Fibroblast of lung (primary cell): ENCODE measurements at regions not wholly inside any gene's neighbourhood (a gene's known extent, or its start where the extent isn't known, plus 50 kb on each side); places are given as distances from the start of the nearest gene placed in this dataset.

ENCODE experiments used
- CTCF ChIP-seq, 2 donors: IDR thresholded peaks in 1 of 2; conservative IDR thresholded peaks in 1 of 2; 1 replicate in 1 of 2; 2 replicates in 1 of 2; pipeline ENCODE4 v1.5.1; 2011 to 2012; ENCODE audit warnings: low read length in 2 of 2, control low read depth in 1 of 2, inconsistent platforms in 1 of 2, low read depth in 1 of 2, mild to moderate bottlenecking in 1 of 2
- EZH2 ChIP-seq: IDR thresholded peaks from 2 replicates; pipeline ENCODE4 v1.5.1; 2012; ENCODE audit warnings: low read length, control low read depth, mild to moderate bottlenecking; ENCODE audit errors: missing control alignments

- TF ChIP-seq EZH2 (no peak), CTCF (conservative IDR thresholded peaks at IDR 0.05 in 1 of 2, IDR thresholded peaks at IDR 0.05 in 1 of 2; ENCODE audit: low read depth in 1 of 2, low read length in 2 of 2) (no peak)
Measured at GRCh38 chr4:37002625-37003024, 241.9 kb upstream of the NWD2 start.
